Ishikawa (cell line): ENCODE measurements at regions not wholly inside any gene's neighbourhood (a gene's known extent, or its start where the extent isn't known, plus 50 kb on each side); places are given as distances from the start of the nearest gene placed in this dataset.

Experiments
- CEBPB ChIP-seq: IDR thresholded peaks from 2 replicates; pipeline ENCODE4 v1.6.1; 2012
- EGR1 ChIP-seq: IDR thresholded peaks from 2 replicates; pipeline ENCODE4 v1.6.1; 2012
- EP300 ChIP-seq: IDR thresholded peaks from 2 replicates; pipeline ENCODE4 v1.6.1; 2012; ENCODE audit warnings: borderline replicate concordance
- FOXM1 ChIP-seq: IDR thresholded peaks from 2 replicates; pipeline ENCODE4 v1.6.1; 2012; ENCODE audit warnings: low read depth, borderline replicate concordance
- NFIC ChIP-seq: IDR thresholded peaks from 2 replicates; pipeline ENCODE4 v1.6.1; 2012
- RAD21 ChIP-seq: IDR thresholded peaks from 2 replicates; pipeline ENCODE4 v1.6.1; 2012; ENCODE audit warnings: low read depth
- TAF1 ChIP-seq: IDR thresholded peaks from 2 replicates; pipeline ENCODE4 v1.6.1; 2012; ENCODE audit warnings: low read depth, mild to moderate bottlenecking
- TCF12 ChIP-seq: IDR thresholded peaks from 2 replicates; pipeline ENCODE4 v1.6.1; 2012; ENCODE audit warnings: low read depth
- TEAD4 ChIP-seq: IDR thresholded peaks from 2 replicates; pipeline ENCODE4 v1.6.1; 2012
- YY1 ChIP-seq: IDR thresholded peaks from 2 replicates; pipeline ENCODE4 v1.6.1; 2012; ENCODE audit warnings: low read depth
- ZBTB7A ChIP-seq: IDR thresholded peaks from 2 replicates; pipeline ENCODE4 v1.6.1; 2012; ENCODE audit warnings: low read depth
- TF ChIP-seq, protein P1 (sequence below): IDR thresholded peaks from 2 replicates; pipeline ENCODE4 v1.6.1; 2012
- TF ChIP-seq, protein P2 (sequence below): IDR thresholded peaks from 2 replicates; pipeline ENCODE4 v1.6.1; 2012; ENCODE audit warnings: low read depth, mild to moderate bottlenecking
- TF ChIP-seq, protein P3 (sequence below): IDR thresholded peaks from 2 replicates; pipeline ENCODE4 v1.6.1; 2012

DNA sequence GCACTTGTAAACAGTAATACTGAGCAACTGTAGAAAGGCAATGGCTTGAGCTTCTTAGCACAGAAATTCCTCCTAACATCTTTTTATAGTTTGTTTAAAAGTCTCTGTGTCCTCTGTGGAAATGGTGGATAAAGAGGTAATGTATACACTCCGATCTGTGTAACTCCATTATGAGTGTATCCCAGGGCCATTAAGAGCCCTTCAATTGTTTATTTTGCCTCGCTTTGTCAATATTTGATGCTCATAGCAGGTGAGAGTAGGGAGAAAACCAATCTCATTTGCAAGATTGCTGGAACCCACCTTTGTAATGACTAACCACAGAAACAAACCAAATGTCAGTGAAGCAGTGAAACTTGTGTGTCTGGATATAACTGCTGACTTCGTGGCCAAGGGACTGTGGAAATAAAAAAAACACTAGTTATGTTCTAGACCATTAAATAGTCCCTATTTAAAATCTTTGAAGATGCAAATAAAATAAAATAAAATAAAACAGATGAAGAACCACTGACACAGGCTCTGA, 598.2 kb upstream of the BOD1L1 start:
- TF ChIP-seq EP300: no peak
- TF ChIP-seq EGR1: no peak
- TF ChIP-seq, protein P1, sequence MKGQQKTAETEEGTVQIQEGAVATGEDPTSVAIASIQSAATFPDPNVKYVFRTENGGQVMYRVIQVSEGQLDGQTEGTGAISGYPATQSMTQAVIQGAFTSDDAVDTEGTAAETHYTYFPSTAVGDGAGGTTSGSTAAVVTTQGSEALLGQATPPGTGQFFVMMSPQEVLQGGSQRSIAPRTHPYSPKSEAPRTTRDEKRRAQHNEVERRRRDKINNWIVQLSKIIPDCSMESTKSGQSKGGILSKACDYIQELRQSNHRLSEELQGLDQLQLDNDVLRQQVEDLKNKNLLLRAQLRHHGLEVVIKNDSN: no peak
- no peak for TF ChIP-seq RAD21
- TF ChIP-seq NFIC: no peak
- no peak for TF ChIP-seq TEAD4
- no peak for TF ChIP-seq CEBPB
- TF ChIP-seq ZBTB7A: no peak
- TF ChIP-seq, protein P2, sequence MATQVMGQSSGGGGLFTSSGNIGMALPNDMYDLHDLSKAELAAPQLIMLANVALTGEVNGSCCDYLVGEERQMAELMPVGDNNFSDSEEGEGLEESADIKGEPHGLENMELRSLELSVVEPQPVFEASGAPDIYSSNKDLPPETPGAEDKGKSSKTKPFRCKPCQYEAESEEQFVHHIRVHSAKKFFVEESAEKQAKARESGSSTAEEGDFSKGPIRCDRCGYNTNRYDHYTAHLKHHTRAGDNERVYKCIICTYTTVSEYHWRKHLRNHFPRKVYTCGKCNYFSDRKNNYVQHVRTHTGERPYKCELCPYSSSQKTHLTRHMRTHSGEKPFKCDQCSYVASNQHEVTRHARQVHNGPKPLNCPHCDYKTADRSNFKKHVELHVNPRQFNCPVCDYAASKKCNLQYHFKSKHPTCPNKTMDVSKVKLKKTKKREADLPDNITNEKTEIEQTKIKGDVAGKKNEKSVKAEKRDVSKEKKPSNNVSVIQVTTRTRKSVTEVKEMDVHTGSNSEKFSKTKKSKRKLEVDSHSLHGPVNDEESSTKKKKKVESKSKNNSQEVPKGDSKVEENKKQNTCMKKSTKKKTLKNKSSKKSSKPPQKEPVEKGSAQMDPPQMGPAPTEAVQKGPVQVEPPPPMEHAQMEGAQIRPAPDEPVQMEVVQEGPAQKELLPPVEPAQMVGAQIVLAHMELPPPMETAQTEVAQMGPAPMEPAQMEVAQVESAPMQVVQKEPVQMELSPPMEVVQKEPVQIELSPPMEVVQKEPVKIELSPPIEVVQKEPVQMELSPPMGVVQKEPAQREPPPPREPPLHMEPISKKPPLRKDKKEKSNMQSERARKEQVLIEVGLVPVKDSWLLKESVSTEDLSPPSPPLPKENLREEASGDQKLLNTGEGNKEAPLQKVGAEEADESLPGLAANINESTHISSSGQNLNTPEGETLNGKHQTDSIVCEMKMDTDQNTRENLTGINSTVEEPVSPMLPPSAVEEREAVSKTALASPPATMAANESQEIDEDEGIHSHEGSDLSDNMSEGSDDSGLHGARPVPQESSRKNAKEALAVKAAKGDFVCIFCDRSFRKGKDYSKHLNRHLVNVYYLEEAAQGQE: no peak
- TF ChIP-seq, protein P3, sequence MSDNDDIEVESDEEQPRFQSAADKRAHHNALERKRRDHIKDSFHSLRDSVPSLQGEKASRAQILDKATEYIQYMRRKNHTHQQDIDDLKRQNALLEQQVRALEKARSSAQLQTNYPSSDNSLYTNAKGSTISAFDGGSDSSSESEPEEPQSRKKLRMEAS: no peak
- TF ChIP-seq TCF12: no peak
- no peak for TF ChIP-seq YY1
- TF ChIP-seq FOXM1: no peak
- no peak for TF ChIP-seq TAF1
